Caco-2 (cell line): ENCODE measurements at regions not wholly inside any gene's neighbourhood (a gene's known extent, or its start where the extent isn't known, plus 50 kb on each side); places are given as distances from the start of the nearest gene placed in this dataset.

Experiments
- BruUV-seq: library from RNA; stranded (reverse); fragments of 400-500 nt; replicated peaks from 2 replicates; lab custom pipeline; 2021; lab: Mats Ljungman, UMichigan
- CTCF ChIA-PET: fragments of 300-600 bp; sonication (Branson Sonifier 250); formaldehyde crosslinking; loops from one replicate; lab custom pipeline; 2022; ENCODE audit warnings: antibody characterized with exemption; lab: Charles Lee
- POLR2A ChIA-PET: fragments of 300-600 bp; sonication (Branson Sonifier 250); formaldehyde crosslinking; loops from one replicate; lab custom pipeline; 2022; ENCODE audit warnings: antibody characterized with exemption; lab: Charles Lee
- DNase-seq, 2 experiments: peaks; one replicate each; pipeline versions ENCODE4 v3.0.0 to v3.0.0-alpha.2; 2020 to 2022
- H3K27me3 ChIP-seq: replicated peaks from 2 replicates; pipeline ENCODE4 v1.6.0; 2011; ENCODE audit warnings: low read length; ENCODE audit not compliant: control insufficient read depth, insufficient read depth
- H3K36me3 ChIP-seq: 2 replicates; pipeline ENCODE4 v1.5.1; 2011; ENCODE audit warnings: low read length; ENCODE audit not compliant: control insufficient read depth, insufficient read depth
- H3K4me1 ChIP-seq: fragments of 250-450 bp; sonication (Bioruptor Pico); 2 replicates; pipeline ENCODE4 v1.5.1; 2020; ENCODE audit warnings: mild to moderate bottlenecking
- H3K4me3 ChIP-seq: 2 replicates; pipeline ENCODE4 v1.5.1; 2011; ENCODE audit warnings: low read depth, mild to moderate bottlenecking, control low read depth, low read length
- H3K9me3 ChIP-seq: fragments of 250-450 bp; sonication (Bioruptor Pico); 2 replicates; pipeline ENCODE4 v1.5.1; 2020; ENCODE audit warnings: mild to moderate bottlenecking, moderate library complexity
- H3K27ac Mint-ChIP-seq: one replicate; pipeline ENCODE4 v1.8.0; 2022; ENCODE audit warnings: mixed read lengths; ENCODE audit not compliant: unreplicated experiment
- H3K27me3 Mint-ChIP-seq: one replicate; pipeline ENCODE4 v1.8.0; 2022; ENCODE audit warnings: mixed read lengths; ENCODE audit not compliant: insufficient read depth, unreplicated experiment
- H3K36me3 Mint-ChIP-seq: one replicate; pipeline ENCODE4 v1.8.0; 2022; ENCODE audit warnings: mild to moderate bottlenecking, mixed read lengths; ENCODE audit not compliant: insufficient read depth, unreplicated experiment
- H3K4me1 Mint-ChIP-seq: one replicate; pipeline ENCODE4 v1.8.0; 2022; ENCODE audit warnings: low read depth, mixed read lengths; ENCODE audit not compliant: unreplicated experiment
- H3K4me3 Mint-ChIP-seq: one replicate; pipeline ENCODE4 v1.8.0; 2022; ENCODE audit warnings: mild to moderate bottlenecking, moderate library complexity, mixed read lengths; ENCODE audit not compliant: unreplicated experiment
- H3K9me3 Mint-ChIP-seq: one replicate; pipeline ENCODE4 v1.8.0; 2022; ENCODE audit warnings: mixed read lengths; ENCODE audit not compliant: unreplicated experiment
- intact Hi-C: fragments of 100-400 bp; cut with micrococcal nuclease; formaldehyde crosslinking; loops from one replicate; pipeline ENCODE4 v1.10.0; 2022; ENCODE audit not compliant: unreplicated experiment
- TF ChIP-seq, protein P1 (sequence below), 2 experiments: fragments of 200-600 bp in 1 of 2; IDR thresholded peaks; 1 replicate in 1 of 2; 2 replicates in 1 of 2; pipeline versions ENCODE4 v1.5.1 to v1.8.0; 2011 to 2022; ENCODE audit warnings: antibody characterized with exemption in 1 of 2, control low read depth in 1 of 2, inconsistent platforms in 1 of 2, low read depth in 1 of 2, low read length in 1 of 2, mild to moderate bottlenecking in 1 of 2, moderate library complexity in 1 of 2; ENCODE audit not compliant: insufficient read depth in 1 of 2, severe bottlenecking in 1 of 2, unreplicated experiment in 1 of 2

DNA sequence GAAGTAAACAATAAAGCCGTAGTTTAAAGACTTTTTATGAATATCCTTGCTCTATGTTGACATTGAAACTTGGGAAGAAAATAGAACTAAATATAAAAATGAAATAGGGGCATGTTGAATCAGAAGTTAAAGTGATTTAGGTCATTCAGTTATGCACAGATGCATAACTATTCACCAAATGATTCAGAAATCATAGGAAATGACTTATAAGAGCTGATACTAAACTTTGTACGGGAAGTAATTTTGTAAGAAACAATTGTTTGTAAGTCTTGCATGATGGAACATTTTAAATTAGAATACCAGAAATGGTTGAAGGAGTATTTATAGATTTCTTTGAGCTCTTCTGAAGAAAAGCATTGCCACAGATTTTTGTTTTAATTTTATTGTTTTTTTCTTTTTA, 246.5 kb downstream of the CPE start:
- Mint-ChIP-seq H3K36me3 (no peaks in the 10 kb centered on the region), H3K27me3 (no peaks in the 10 kb centered on the region), H3K4me3 (no peak overlapping the region), H3K9me3 (no peaks in the 10 kb centered on the region), H3K4me1 (no peaks in the 10 kb centered on the region), H3K27ac (no peak overlapping the region)
- no peak for DNase-seq
- H3K4me3 ChIP-seq, result no peak overlapping the region
- intact Hi-C loops, result no loop called here
- no peaks in the 10 kb centered on the region for H3K4me1 ChIP-seq
- no peaks in the 10 kb centered on the region for H3K27me3 ChIP-seq
- POLR2A ChIA-PET, result no interaction called here
- CTCF ChIA-PET, result no interaction called here
- H3K9me3 ChIP-seq, result no peaks in the 10 kb centered on the region
- TF ChIP-seq, protein P1, sequence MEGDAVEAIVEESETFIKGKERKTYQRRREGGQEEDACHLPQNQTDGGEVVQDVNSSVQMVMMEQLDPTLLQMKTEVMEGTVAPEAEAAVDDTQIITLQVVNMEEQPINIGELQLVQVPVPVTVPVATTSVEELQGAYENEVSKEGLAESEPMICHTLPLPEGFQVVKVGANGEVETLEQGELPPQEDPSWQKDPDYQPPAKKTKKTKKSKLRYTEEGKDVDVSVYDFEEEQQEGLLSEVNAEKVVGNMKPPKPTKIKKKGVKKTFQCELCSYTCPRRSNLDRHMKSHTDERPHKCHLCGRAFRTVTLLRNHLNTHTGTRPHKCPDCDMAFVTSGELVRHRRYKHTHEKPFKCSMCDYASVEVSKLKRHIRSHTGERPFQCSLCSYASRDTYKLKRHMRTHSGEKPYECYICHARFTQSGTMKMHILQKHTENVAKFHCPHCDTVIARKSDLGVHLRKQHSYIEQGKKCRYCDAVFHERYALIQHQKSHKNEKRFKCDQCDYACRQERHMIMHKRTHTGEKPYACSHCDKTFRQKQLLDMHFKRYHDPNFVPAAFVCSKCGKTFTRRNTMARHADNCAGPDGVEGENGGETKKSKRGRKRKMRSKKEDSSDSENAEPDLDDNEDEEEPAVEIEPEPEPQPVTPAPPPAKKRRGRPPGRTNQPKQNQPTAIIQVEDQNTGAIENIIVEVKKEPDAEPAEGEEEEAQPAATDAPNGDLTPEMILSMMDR (IDR thresholded peaks at IDR 0.05; ENCODE audit: insufficient read depth in 1 of 2, low read depth in 1 of 2, low read length in 1 of 2, severe bottlenecking in 1 of 2, unreplicated experiment in 1 of 2), result no peak
- no TSS peak for BruUV-seq
- H3K36me3 ChIP-seq, result no peaks in the 10 kb centered on the region

DNA sequence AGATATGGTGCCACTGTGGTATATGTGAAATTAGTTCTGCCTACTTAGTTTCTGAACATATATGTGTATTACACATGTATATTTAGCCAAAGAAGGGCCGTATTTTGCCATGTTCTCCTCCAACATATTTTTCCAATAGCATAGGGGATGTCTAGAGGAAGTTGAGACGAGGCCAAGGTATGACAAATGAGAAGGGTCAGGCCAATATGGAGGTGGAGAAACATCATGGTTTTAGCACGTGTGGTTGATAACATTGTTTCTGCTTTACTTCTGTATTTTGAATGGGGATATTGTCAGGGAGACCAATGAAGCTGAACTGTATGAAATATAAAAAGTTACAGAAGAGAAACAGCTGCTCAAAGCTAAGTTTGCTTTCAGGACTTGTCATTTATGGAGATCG, 246.7 kb upstream of the TLL1 start:
- no peaks in the 10 kb centered on the region for H3K27me3 Mint-ChIP-seq
- Histone ChIP-seq H3K27me3 (no peaks in the 10 kb centered on the region), H3K36me3 (no peaks in the 10 kb centered on the region), H3K9me3 (no peaks in the 10 kb centered on the region), H3K4me1 (no peaks in the 10 kb centered on the region), H3K4me3 (no peak overlapping the region)
- TF ChIP-seq, protein P1 (IDR thresholded peaks at IDR 0.05; ENCODE audit: insufficient read depth in 1 of 2, low read depth in 1 of 2, low read length in 1 of 2, severe bottlenecking in 1 of 2, unreplicated experiment in 1 of 2), result no peak
- no peak overlapping the region for H3K4me3 Mint-ChIP-seq
- no peaks in the 10 kb centered on the region for H3K36me3 Mint-ChIP-seq
- ChIA-PET CTCF (no interaction called here), POLR2A (no interaction called here)
- no peak overlapping the region for H3K27ac Mint-ChIP-seq
- intact Hi-C loops, result no loop called here
- no peaks in the 10 kb centered on the region for H3K4me1 Mint-ChIP-seq
- BruUV-seq, result no TSS peak
- no peak for DNase-seq
- no peaks in the 10 kb centered on the region for H3K9me3 Mint-ChIP-seq

DNA sequence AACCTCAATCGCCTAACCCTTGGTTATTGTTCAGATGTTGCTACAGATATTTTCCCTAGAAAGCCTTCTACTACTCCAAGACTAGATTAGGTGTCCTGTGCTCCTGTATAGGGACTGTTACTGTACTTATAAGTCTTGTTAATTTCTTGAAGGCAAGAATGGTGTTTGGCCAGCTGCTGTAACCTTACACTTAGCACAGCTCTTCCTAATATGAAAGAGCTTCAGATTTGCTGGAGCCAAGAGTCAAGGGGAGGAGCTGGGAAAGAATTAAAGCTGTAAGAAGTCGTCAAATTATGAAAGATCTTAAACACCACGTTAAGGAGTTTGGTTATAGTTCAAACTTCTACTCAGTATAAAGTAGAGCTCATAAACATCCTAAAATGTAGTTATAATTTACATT, 245.9 kb upstream of the TLL1 start:
- no peaks in the 10 kb centered on the region for H3K4me1 ChIP-seq
- H3K36me3 Mint-ChIP-seq, result no peaks in the 10 kb centered on the region
- no peak overlapping the region for H3K27ac Mint-ChIP-seq
- H3K36me3 ChIP-seq, result no peaks in the 10 kb centered on the region
- TF ChIP-seq, protein P1 (IDR thresholded peaks at IDR 0.05; ENCODE audit: insufficient read depth in 1 of 2, low read depth in 1 of 2, low read length in 1 of 2, severe bottlenecking in 1 of 2, unreplicated experiment in 1 of 2), result no peak
- H3K4me3 ChIP-seq, result no peak overlapping the region
- intact Hi-C loops, result no loop called here
- DNase-seq, result no peak
- POLR2A ChIA-PET, result no interaction called here
- H3K4me3 Mint-ChIP-seq, result no peak overlapping the region
- H3K9me3 ChIP-seq, result no peaks in the 10 kb centered on the region
- CTCF ChIA-PET, result no interaction called here
- no peaks in the 10 kb centered on the region for H3K9me3 Mint-ChIP-seq
- H3K27me3 Mint-ChIP-seq, result no peaks in the 10 kb centered on the region
- no peaks in the 10 kb centered on the region for H3K27me3 ChIP-seq
- no peaks in the 10 kb centered on the region for H3K4me1 Mint-ChIP-seq
- no TSS peak for BruUV-seq
